Esophagus (tissue), 2 donors: ENCODE measurements at regions not wholly inside any gene's neighbourhood (a gene's known extent, or its start where the extent isn't known, plus 50 kb on each side); places are given as distances from the start of the nearest gene placed in this dataset.

ENCODE experiments used
- H3K27ac ChIP-seq, 2 donors: one replicate each; pipeline ENCODE4 v1.5.1; 2013; ENCODE audit warnings: low read depth in 2 of 2, mild to moderate bottlenecking in 2 of 2, inconsistent platforms in 1 of 2, low read length in 1 of 2, moderate library complexity in 1 of 2
- H3K27me3 ChIP-seq, 2 donors: one replicate each; pipeline ENCODE4 v1.6.1; 2013; ENCODE audit warnings: low read length in 2 of 2, control low read depth in 1 of 2, mild to moderate bottlenecking in 1 of 2; ENCODE audit not compliant: insufficient read depth in 2 of 2, control insufficient read depth in 1 of 2
- H3K36me3 ChIP-seq, 2 donors: one replicate each; pipeline ENCODE4 v1.6.1; 2013; ENCODE audit warnings: low read length in 1 of 2; ENCODE audit not compliant: control insufficient read depth in 2 of 2, insufficient read depth in 2 of 2
- H3K4me1 ChIP-seq, 2 donors: one replicate each; pipeline ENCODE4 v1.6.1; 2013; ENCODE audit warnings: low read length in 1 of 2; ENCODE audit not compliant: control insufficient read depth in 2 of 2, insufficient read depth in 2 of 2
- H3K4me3 ChIP-seq, 2 donors: one replicate each; pipeline ENCODE4 v1.5.1; 2013; ENCODE audit warnings: low read length in 2 of 2, mild to moderate bottlenecking in 2 of 2, low read depth in 1 of 2, moderate library complexity in 1 of 2
- H3K9me3 ChIP-seq, 2 donors: one replicate each; pipeline ENCODE4 v1.6.1; 2013; ENCODE audit warnings: mild to moderate bottlenecking in 2 of 2, low read depth in 1 of 2, low read length in 1 of 2, moderate library complexity in 1 of 2; ENCODE audit not compliant: control insufficient read depth in 2 of 2, insufficient read depth in 1 of 2
- WGBS, 2 donors: extraction: QIAGEN DNeasy Blood & Tissue Kit; methylation state at CpG; one replicate each; pipeline ENCODE4 v1.1.7; 2013; 5-methylcytosine and 5-hydroxymethylcytosine counted together
- donor health status: healthy with polysubstance abuse.
- donor health status: Bipolar disorder and iron deficiency.

- WGBS, 2 donors, result 93 to 96% methylated on average over 1 of the region's 1 CpG
Measured at GRCh38 chr2:120650022-120650644, 85.5 kb upstream of the GLI2 start.

GRCh38 chr2:120651818-120652217 lies 83.8 kb upstream of the GLI2 start:
- no peaks in the 10 kb centered on the region for H3K36me3 ChIP-seq
- H3K27ac ChIP-seq, result no peak overlapping the region
- no peaks in the 10 kb centered on the region for H3K4me1 ChIP-seq
- peaks cover 5 to 12% of the 10 kb centered on the region in 2 donors for H3K9me3 ChIP-seq
- no peaks in the 10 kb centered on the region for H3K27me3 ChIP-seq
- no peak overlapping the region for H3K4me3 ChIP-seq

More at GRCh38 chr2:120650022-120650644, 85.5 kb upstream of the GLI2 start:
- H3K4me1 ChIP-seq, result no peaks in the 10 kb centered on the region
- no peak overlapping the region for H3K4me3 ChIP-seq
- H3K27me3 ChIP-seq, result no peaks in the 10 kb centered on the region
- peaks cover 5 to 12% of the 10 kb centered on the region in 2 donors for H3K9me3 ChIP-seq
- H3K36me3 ChIP-seq, result no peaks in the 10 kb centered on the region
- H3K27ac ChIP-seq, result no peak overlapping the region

- Histone ChIP-seq H3K9me3 (peaks cover 5 to 12% of the 10 kb centered on the region in 2 donors), H3K27ac (no peak overlapping the region), H3K27me3 (no peaks in the 10 kb centered on the region), H3K4me3 (no peak overlapping the region), H3K4me1 (no peaks in the 10 kb centered on the region), H3K36me3 (no peaks in the 10 kb centered on the region)
- 70 to 78% methylated on average over 2 of the region's 2 CpGs for WGBS, 2 donors
Measured at GRCh38 chr2:120653046-120653445, 82.6 kb upstream of the GLI2 start.

GRCh38 chr2:120653871-120654270 lies 81.8 kb upstream of the GLI2 start:
- no peaks in the 10 kb centered on the region for H3K36me3 ChIP-seq
- H3K4me1 ChIP-seq, result no peaks in the 10 kb centered on the region
- peaks cover 5 to 12% of the 10 kb centered on the region in 2 donors for H3K9me3 ChIP-seq
- WGBS, 2 donors, result 86% methylated on average over 13 of the region's 13 CpGs
- H3K27ac ChIP-seq, result no peak overlapping the region
- H3K4me3 ChIP-seq, result no peak overlapping the region
- no peaks in the 10 kb centered on the region for H3K27me3 ChIP-seq

- H3K4me3 ChIP-seq, result no peak overlapping the region
- 27 to 32% methylated on average over 53 to 54 of the region's 54 CpGs for WGBS, 2 donors
- no peaks in the 10 kb centered on the region for H3K36me3 ChIP-seq
- H3K27me3 ChIP-seq, result no peaks in the 10 kb centered on the region
- peaks cover 5 to 9% of the 10 kb centered on the region in 2 donors for H3K9me3 ChIP-seq
- H3K27ac ChIP-seq, result no peak overlapping the region
- no peaks in the 10 kb centered on the region for H3K4me1 ChIP-seq
Measured at GRCh38 chr2:120654381-120655134, 81.1 kb upstream of the GLI2 start.

- H3K36me3 ChIP-seq, result no peaks in the 10 kb centered on the region
- H3K4me1 ChIP-seq, result peaks cover 0 to 4% of the 10 kb centered on the region in 2 donors
- no peak overlapping the region for H3K4me3 ChIP-seq
- WGBS, 2 donors, result 69 to 71% methylated on average over 19 of the region's 19 CpGs
- no peaks in the 10 kb centered on the region for H3K27me3 ChIP-seq
- H3K9me3 ChIP-seq, result peaks cover 2 to 6% of the 10 kb centered on the region in 2 donors
- H3K27ac ChIP-seq, result no peak overlapping the region
Measured at GRCh38 chr2:120656273-120656950, 79.3 kb upstream of the GLI2 start.

- peaks cover 0 to 4% of the 10 kb centered on the region in 2 donors for H3K4me1 ChIP-seq
- H3K27me3 ChIP-seq, result no peaks in the 10 kb centered on the region
- H3K27ac ChIP-seq, result no peak overlapping the region
- no peak overlapping the region for H3K4me3 ChIP-seq
- no peaks in the 10 kb centered on the region for H3K36me3 ChIP-seq
- WGBS, 2 donors, result 81 to 87% methylated on average over 7 of the region's 7 CpGs
- peaks cover 2 to 4% of the 10 kb centered on the region in 2 donors for H3K9me3 ChIP-seq
Measured at GRCh38 chr2:120658042-120658769, 77.5 kb upstream of the GLI2 start.

- H3K36me3 ChIP-seq, result no peaks in the 10 kb centered on the region
- no peaks in the 10 kb centered on the region for H3K27me3 ChIP-seq
- H3K9me3 ChIP-seq, result peaks cover 2 to 3% of the 10 kb centered on the region in 2 donors
- WGBS, 2 donors, result 81 to 82% methylated on average over 2 of the region's 2 CpGs
- peaks cover 0 to 4% of the 10 kb centered on the region in 2 donors for H3K4me1 ChIP-seq
- H3K27ac ChIP-seq, result no peak overlapping the region
- H3K4me3 ChIP-seq, result no peak overlapping the region
Measured at GRCh38 chr2:120658770-120659158, 76.9 kb upstream of the GLI2 start.

- peaks cover 0 to 4% of the 10 kb centered on the region in 2 donors for H3K4me1 ChIP-seq
- H3K27ac ChIP-seq, result no peak overlapping the region
- H3K27me3 ChIP-seq, result no peaks in the 10 kb centered on the region
- 90 to 93% methylated on average over 10 of the region's 10 CpGs for WGBS, 2 donors
- H3K36me3 ChIP-seq, result no peaks in the 10 kb centered on the region
- no peak overlapping the region for H3K4me3 ChIP-seq
- peaks cover 0 to 2% of the 10 kb centered on the region in 2 donors for H3K9me3 ChIP-seq
Measured at GRCh38 chr2:120659275-120659977, 76.2 kb upstream of the GLI2 start.
